H1 (cell line): ENCODE measurements at regions not wholly inside any gene's neighbourhood (a gene's known extent, or its start where the extent isn't known, plus 50 kb on each side); places are given as distances from the start of the nearest gene placed in this dataset.

ENCODE experiments used
- CTCF ChIA-PET: fragments of 300-600 bp; sonication (Branson Sonifier 250); formaldehyde crosslinking; loops from one replicate; lab custom pipeline; 2021; ENCODE audit not compliant: partially characterized antibody; lab: Charles Lee
- POLR2A ChIA-PET: fragments of 300-600 bp; sonication (Branson Sonifier 250); formaldehyde crosslinking; loops from one replicate; lab custom pipeline; 2021; ENCODE audit warnings: inconsistent platforms; ENCODE audit not compliant: partially characterized antibody; lab: Charles Lee
- DNase-seq, 2 experiments: peaks; one replicate each; pipeline versions ENCODE4 v3.0.0 to v3.0.0-alpha.2; 2010 to 2022; ENCODE audit warnings: low spot score in 2 of 2, low read depth in 1 of 2, mixed read lengths in 1 of 2
- FAIRE-seq: peaks from 2 replicates; lab custom pipeline; 2011; peaks lifted over from hg19 to GRCh38; lab: Jason Lieb, UNC
- H2AFZ ChIP-seq: 2 replicates; pipeline ENCODE4 v1.8.1; 2012; ENCODE audit warnings: low read length, inconsistent platforms
- H2AK5ac ChIP-seq: 2 replicates; pipeline ENCODE4 v1.6.1; 2013; ENCODE audit warnings: low read depth, low read length
- H2BK120ac ChIP-seq: replicated peaks from 2 replicates; pipeline ENCODE3; 2013; ENCODE audit warnings: low read depth, low read length, inconsistent platforms
- H2BK12ac ChIP-seq: 2 replicates; pipeline ENCODE4 v1.6.1; 2013; ENCODE audit warnings: low read depth, low read length
- H2BK15ac ChIP-seq: 2 replicates; pipeline ENCODE4 v1.6.1; 2013; ENCODE audit warnings: low read length
- H2BK20ac ChIP-seq: 2 replicates; pipeline ENCODE4 v1.6.1; 2013; ENCODE audit warnings: low read length
- H2BK5ac ChIP-seq: 2 replicates; pipeline ENCODE4 v1.6.1; 2013; ENCODE audit warnings: low read depth, low read length
- H3K14ac ChIP-seq: 2 replicates; pipeline ENCODE4 v1.6.1; 2013; ENCODE audit warnings: inconsistent platforms; ENCODE audit not compliant: insufficient read length
- H3K18ac ChIP-seq: 2 replicates; pipeline ENCODE4 v1.6.1; 2013; ENCODE audit warnings: low read length; ENCODE audit errors: extremely low read depth
- H3K23ac ChIP-seq: 2 replicates; pipeline ENCODE4 v1.6.1; 2013; ENCODE audit warnings: inconsistent platforms; ENCODE audit not compliant: insufficient read length
- H3K23me2 ChIP-seq: 2 replicates; pipeline ENCODE4 v1.6.1; 2013; ENCODE audit warnings: low read depth, low read length
- H3K27ac ChIP-seq: 2 replicates; pipeline ENCODE4 v1.6.1; 2011; ENCODE audit warnings: low read depth, low read length, inconsistent platforms
- H3K27me3 ChIP-seq, 4 experiments: replicated peaks in 1 of 4; 1 replicate in 1 of 4; 2 replicates in 3 of 4; pipeline versions ENCODE4 v1.6.1 to v1.8.1; 2011 to 2013; ENCODE audit warnings: low read length in 3 of 4, mild to moderate bottlenecking in 3 of 4, inconsistent platforms in 2 of 4, mixed read lengths in 2 of 4, moderate library complexity in 1 of 4; ENCODE audit not compliant: control insufficient read depth in 3 of 4, insufficient read depth in 3 of 4; ENCODE audit errors: extremely low read depth in 1 of 4
- H3K36me3 ChIP-seq, 4 experiments: 2 replicates each; pipeline versions ENCODE4 v1.6.1 to v1.8.1; 2011 to 2013; ENCODE audit warnings: mild to moderate bottlenecking in 4 of 4, low read length in 3 of 4, moderate library complexity in 2 of 4, control low read depth in 1 of 4, inconsistent platforms in 1 of 4; ENCODE audit not compliant: insufficient read depth in 4 of 4, control insufficient read depth in 2 of 4
- H3K4ac ChIP-seq: replicated peaks from 2 replicates; pipeline ENCODE3; 2013; ENCODE audit warnings: low read length, low read depth, mixed read lengths, inconsistent platforms; ENCODE audit not compliant: insufficient read length
- H3K4me1 ChIP-seq, 4 experiments: replicated peaks in 1 of 4; 1 replicate in 1 of 4; 2 replicates in 3 of 4; pipeline versions ENCODE4 v1.6.1 to v1.8.1; 2011 to 2013; ENCODE audit warnings: low read length in 3 of 4, inconsistent platforms in 2 of 4, mixed read lengths in 1 of 4; ENCODE audit not compliant: insufficient read depth in 4 of 4, control insufficient read depth in 3 of 4
- H3K4me2 ChIP-seq, 2 experiments: 2 replicates each; pipeline versions ENCODE4 v1.6.1 to v1.8.1; 2011 to 2013; ENCODE audit warnings: low read depth in 2 of 2, low read length in 2 of 2, control low read depth in 1 of 2, inconsistent platforms in 1 of 2, mild to moderate bottlenecking in 1 of 2; ENCODE audit not compliant: insufficient read depth in 1 of 2
- H3K4me3 ChIP-seq, 4 experiments: fragments of 200-600, 300-600 bp in 1 of 4; sonication (generic), shearing (Covaris generic), sonication (Bioruptor Twin) in 1 of 4; 2 replicates each; pipeline versions ENCODE4 v1.5.1 to v1.8.1; 2011 to 2016; ENCODE audit warnings: low read length in 4 of 4, low read depth in 3 of 4, control low read depth in 2 of 4, inconsistent platforms in 2 of 4, mild to moderate bottlenecking in 2 of 4, mixed read lengths in 1 of 4, moderate library complexity in 1 of 4; ENCODE audit not compliant: insufficient read depth in 2 of 4; ENCODE audit errors: extremely low read depth in 1 of 4
- H3K56ac ChIP-seq: replicated peaks from 2 replicates; pipeline ENCODE3; 2013; ENCODE audit warnings: low read depth, mild to moderate bottlenecking, mixed read lengths, low read length, inconsistent platforms; ENCODE audit not compliant: insufficient read length
- H3K79me1 ChIP-seq: 2 replicates; pipeline ENCODE4 v1.6.1; 2013; ENCODE audit warnings: low read depth, low read length, control low read depth
- H3K79me2 ChIP-seq, 2 experiments: 2 replicates each; pipeline versions ENCODE4 v1.6.1 to v1.8.1; 2012 to 2013; ENCODE audit warnings: low read length in 2 of 2, mild to moderate bottlenecking in 2 of 2, inconsistent platforms in 1 of 2; ENCODE audit not compliant: insufficient read depth in 2 of 2, control insufficient read depth in 1 of 2
- H3K9ac ChIP-seq, 4 experiments: replicated peaks in 1 of 4; 1 replicate in 1 of 4; 2 replicates in 3 of 4; pipeline versions ENCODE4 v1.6.1 to v1.8.1; 2011 to 2013; ENCODE audit warnings: low read depth in 3 of 4, low read length in 3 of 4, control low read depth in 2 of 4, mild to moderate bottlenecking in 2 of 4, moderate library complexity in 2 of 4, inconsistent platforms in 1 of 4; ENCODE audit errors: extremely low read depth in 1 of 4
- H3K9me3 ChIP-seq, 2 experiments: 2 replicates each; pipeline versions ENCODE4 v1.6.1 to v1.8.1; 2012 to 2013; ENCODE audit warnings: mild to moderate bottlenecking in 2 of 2, moderate library complexity in 2 of 2, control low read depth in 1 of 2, inconsistent platforms in 1 of 2, low read depth in 1 of 2, low read length in 1 of 2, mixed read lengths in 1 of 2; ENCODE audit not compliant: insufficient read depth in 2 of 2
- H4K20me1 ChIP-seq, 2 experiments: replicated peaks in 1 of 2; 2 replicates each; pipeline versions ENCODE3 to v1.8.1; 2011 to 2013; ENCODE audit warnings: inconsistent platforms in 2 of 2, low read length in 2 of 2, mild to moderate bottlenecking in 1 of 2; ENCODE audit not compliant: insufficient read depth in 2 of 2, control insufficient read depth in 1 of 2
- H4K5ac ChIP-seq: 2 replicates; pipeline ENCODE4 v1.6.1; 2013; ENCODE audit warnings: low read length, low read depth, mixed read lengths, inconsistent platforms; ENCODE audit not compliant: insufficient read length
- H4K8ac ChIP-seq: 2 replicates; pipeline ENCODE4 v1.8.0; 2013; ENCODE audit warnings: mild to moderate bottlenecking, moderate library complexity, low read length, inconsistent platforms; ENCODE audit not compliant: insufficient read depth; ENCODE audit errors: extremely low read depth
- H4K91ac ChIP-seq: replicated peaks from 2 replicates; pipeline ENCODE3; 2013; ENCODE audit warnings: low read length, mixed read lengths, inconsistent platforms; ENCODE audit not compliant: insufficient read length
- CHD7 ChIP-seq: fragments of 300-600 bp; sonication (generic); IDR thresholded peaks from 2 replicates; pipeline ENCODE4 v1.7.1; 2012; ENCODE audit warnings: low read length, moderate library complexity, mild to moderate bottlenecking, inconsistent platforms; ENCODE audit not compliant: insufficient replicate concordance
- WGBS, 2 experiments: shearing (Covaris generic) in 1 of 2; methylation state at CpG; one replicate each; pipeline versions ENCODE4 v1.1.6 to v1.1.7; 2013 to 2015; ENCODE audit warnings: low lambda C conversion rate in 2 of 2, mixed read lengths in 2 of 2, inconsistent platforms in 1 of 2, low coverage in 1 of 2, missing lambda C conversion rate in 1 of 2; ENCODE audit not compliant: insufficient replicate concordance in 2 of 2, insufficient coverage in 1 of 2, insufficient read length in 1 of 2; ENCODE audit errors: extremely low coverage in 1 of 2, missing lambda C conversion rate in 1 of 2; 5-methylcytosine and 5-hydroxymethylcytosine counted together

- H3K23me2 ChIP-seq: no peaks in the 10 kb centered on the region
- no peak overlapping the region for H3K18ac ChIP-seq
- H3K4me1 ChIP-seq: no peaks in the 10 kb centered on the region
- H3K56ac ChIP-seq: no peak overlapping the region
- H3K9me3 ChIP-seq: no peaks in the 10 kb centered on the region
- H4K91ac ChIP-seq: no peak overlapping the region
- H3K4ac ChIP-seq: no peak overlapping the region
- H2BK20ac ChIP-seq: no peak overlapping the region
- H2AFZ ChIP-seq: no peak overlapping the region
- FAIRE-seq (no peak), DNase-seq (no peak)
- H3K36me3 ChIP-seq: no peaks in the 10 kb centered on the region
- no peaks in the 10 kb centered on the region for H4K20me1 ChIP-seq
- H3K27ac ChIP-seq: no peak overlapping the region
- no peaks in the 10 kb centered on the region for H3K79me1 ChIP-seq
- no peak overlapping the region for H3K23ac ChIP-seq
- ChIA-PET CTCF (interaction anchor here (1.2 kb wide), 1 partner anchor 163 kb away, joined by 3 read pairs; no protein-coding TSS in a partner anchor), POLR2A (interaction anchor here (1.6 kb wide), 1 partner anchor 182 kb away, joined by 6 read pairs; no protein-coding TSS in a partner anchor)
- no peak overlapping the region for H2BK120ac ChIP-seq
- H3K4me3 ChIP-seq: no peak overlapping the region
- H3K9ac ChIP-seq: no peak overlapping the region
- H3K27me3 ChIP-seq: no peaks in the 10 kb centered on the region
- no peak overlapping the region for H2BK5ac ChIP-seq
- H3K79me2 ChIP-seq: no peaks in the 10 kb centered on the region
- H4K5ac ChIP-seq: no peak overlapping the region
- no peak overlapping the region for H4K8ac ChIP-seq
- H2BK12ac ChIP-seq: no peak overlapping the region
- no peak overlapping the region for H3K4me2 ChIP-seq
- WGBS, 2 experiments: no CpG with 5 or more reads among the region's 2 CpGs
- no peak overlapping the region for H2AK5ac ChIP-seq
- no peak overlapping the region for H3K14ac ChIP-seq
- H2BK15ac ChIP-seq: no peak overlapping the region
- TF ChIP-seq CHD7: no peak
Measured at GRCh38 chrX:38988301-38988700, 187.0 kb downstream of the MID1IP1 start.
